Brain microvascular endothelial cell (primary cell): ENCODE measurements at regions not wholly inside any gene's neighbourhood (a gene's known extent, or its start where the extent isn't known, plus 50 kb on each side); places are given as distances from the start of the nearest gene placed in this dataset.
"Not testable (repeated sequence)": the region's sequence is repeated elsewhere in the genome, so short reads cannot be mapped to it uniquely, and the experiment has no call there.

Source experiments
- DNase-seq: peaks from one replicate; pipeline ENCODE4 v3.0.0-alpha.2; 2020
- H3K27ac ChIP-seq: fragments of 250-450 bp; sonication (Bioruptor Pico); 2 replicates; pipeline ENCODE4 v1.5.1; 2020; ENCODE audit warnings: mild to moderate bottlenecking, moderate library complexity
- H3K27me3 ChIP-seq: fragments of 250-450 bp; sonication (Bioruptor Pico); replicated peaks from 2 replicates; pipeline ENCODE4 v1.5.1; 2020; ENCODE audit warnings: mild to moderate bottlenecking
- H3K36me3 ChIP-seq: fragments of 250-450 bp; sonication (Bioruptor Pico); replicated peaks from 2 replicates; pipeline ENCODE4 v1.5.1; 2020; ENCODE audit warnings: mild to moderate bottlenecking
- H3K4me3 ChIP-seq: 2 replicates; pipeline ENCODE4 v1.5.1; 2011; ENCODE audit warnings: low read depth, mild to moderate bottlenecking, control low read depth, low read length, moderate library complexity
- in situ Hi-C: cut with HindIII; loops from 2 replicates; pipeline ENCODE4 v1.10.0; 2017; ENCODE audit warnings: low sequenced_read_pairs, low pct_ligation_motif_present
- TF ChIP-seq, protein P1 (sequence below): IDR thresholded peaks from 2 replicates; pipeline ENCODE4 v1.5.1; 2011; ENCODE audit warnings: low read depth, mild to moderate bottlenecking, moderate library complexity, low read length, control low read depth, inconsistent platforms; ENCODE audit errors: missing control alignments

DNA sequence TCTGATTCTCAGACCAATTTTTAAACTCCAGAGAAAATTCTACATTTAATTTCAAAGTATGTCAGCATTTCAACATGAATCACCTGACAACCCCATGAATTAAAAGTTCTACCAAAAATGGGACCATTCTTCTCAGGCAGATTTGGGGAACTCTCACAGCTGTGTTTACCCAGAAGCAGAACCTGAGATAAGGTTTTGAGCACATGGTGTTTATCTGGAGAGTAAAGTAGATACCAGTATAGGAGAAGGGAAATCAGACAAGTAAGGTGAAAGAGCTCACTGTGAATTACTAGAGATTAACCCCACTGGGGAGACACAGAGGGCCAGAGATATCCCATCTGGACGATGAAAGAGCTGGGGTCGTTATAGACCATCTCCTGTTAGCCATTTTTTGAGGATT lies 729.1 kb downstream of the DNAH5 start:
- in situ Hi-C loops = no loop called here
- DNase-seq = no peak
- Histone ChIP-seq H3K36me3 (no peaks in the 10 kb centered on the region), H3K27me3 (no peaks in the 10 kb centered on the region), H3K4me3 (no peak overlapping the region), H3K27ac (no peak overlapping the region)
- TF ChIP-seq, protein P1, sequence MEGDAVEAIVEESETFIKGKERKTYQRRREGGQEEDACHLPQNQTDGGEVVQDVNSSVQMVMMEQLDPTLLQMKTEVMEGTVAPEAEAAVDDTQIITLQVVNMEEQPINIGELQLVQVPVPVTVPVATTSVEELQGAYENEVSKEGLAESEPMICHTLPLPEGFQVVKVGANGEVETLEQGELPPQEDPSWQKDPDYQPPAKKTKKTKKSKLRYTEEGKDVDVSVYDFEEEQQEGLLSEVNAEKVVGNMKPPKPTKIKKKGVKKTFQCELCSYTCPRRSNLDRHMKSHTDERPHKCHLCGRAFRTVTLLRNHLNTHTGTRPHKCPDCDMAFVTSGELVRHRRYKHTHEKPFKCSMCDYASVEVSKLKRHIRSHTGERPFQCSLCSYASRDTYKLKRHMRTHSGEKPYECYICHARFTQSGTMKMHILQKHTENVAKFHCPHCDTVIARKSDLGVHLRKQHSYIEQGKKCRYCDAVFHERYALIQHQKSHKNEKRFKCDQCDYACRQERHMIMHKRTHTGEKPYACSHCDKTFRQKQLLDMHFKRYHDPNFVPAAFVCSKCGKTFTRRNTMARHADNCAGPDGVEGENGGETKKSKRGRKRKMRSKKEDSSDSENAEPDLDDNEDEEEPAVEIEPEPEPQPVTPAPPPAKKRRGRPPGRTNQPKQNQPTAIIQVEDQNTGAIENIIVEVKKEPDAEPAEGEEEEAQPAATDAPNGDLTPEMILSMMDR = no peak

DNA sequence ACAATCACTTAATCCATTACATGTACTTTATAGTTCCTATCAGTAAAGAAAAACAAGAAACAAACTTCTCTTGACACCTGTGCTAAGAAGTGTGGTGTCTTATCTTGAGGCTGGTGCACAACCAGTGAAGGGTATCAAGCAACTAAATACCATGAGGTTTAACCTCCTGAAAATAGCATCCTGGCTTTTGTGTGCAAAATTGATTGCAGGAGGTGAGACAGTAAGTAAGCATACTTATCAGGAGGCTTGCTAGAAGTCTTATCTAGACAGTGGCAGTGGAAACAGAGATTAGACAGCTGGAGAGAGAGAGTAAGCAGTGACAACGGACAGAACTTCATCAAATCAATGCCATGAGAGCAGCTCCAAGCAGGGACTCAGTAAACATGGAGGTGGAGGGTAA lies 730.3 kb downstream of the DNAH5 start:
- no peak overlapping the region for H3K27ac ChIP-seq
- no peaks in the 10 kb centered on the region for H3K36me3 ChIP-seq
- no peak for DNase-seq
- no peak overlapping the region for H3K4me3 ChIP-seq
- TF ChIP-seq, protein P1 = no peak
- no peaks in the 10 kb centered on the region for H3K27me3 ChIP-seq
- in situ Hi-C loops = no loop called here

DNA sequence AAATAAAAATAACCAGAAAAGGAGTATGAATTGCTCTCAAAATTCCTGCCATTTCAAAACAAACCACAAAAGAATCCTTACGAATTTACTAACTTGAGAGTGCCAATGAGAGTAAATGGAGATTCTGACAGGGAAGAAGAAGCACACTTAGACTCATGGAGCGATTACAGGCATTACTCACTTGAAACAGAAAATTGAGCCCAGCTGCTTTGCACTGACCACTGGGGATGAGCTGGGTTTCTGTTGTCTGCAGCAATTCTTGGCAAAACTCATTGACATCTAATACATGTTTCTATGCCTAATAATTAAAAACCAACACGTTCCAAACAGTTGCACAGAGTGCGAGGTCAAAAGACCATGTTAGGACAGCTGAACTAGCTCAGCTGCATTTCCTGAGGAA lies 731.6 kb downstream of the DNAH5 start:
- no peak overlapping the region for H3K27ac ChIP-seq
- H3K4me3 ChIP-seq = no peak overlapping the region
- DNase-seq = no peak
- no peaks in the 10 kb centered on the region for H3K27me3 ChIP-seq
- TF ChIP-seq, protein P1 = no peak
- in situ Hi-C loops = no loop called here
- no peaks in the 10 kb centered on the region for H3K36me3 ChIP-seq

DNA sequence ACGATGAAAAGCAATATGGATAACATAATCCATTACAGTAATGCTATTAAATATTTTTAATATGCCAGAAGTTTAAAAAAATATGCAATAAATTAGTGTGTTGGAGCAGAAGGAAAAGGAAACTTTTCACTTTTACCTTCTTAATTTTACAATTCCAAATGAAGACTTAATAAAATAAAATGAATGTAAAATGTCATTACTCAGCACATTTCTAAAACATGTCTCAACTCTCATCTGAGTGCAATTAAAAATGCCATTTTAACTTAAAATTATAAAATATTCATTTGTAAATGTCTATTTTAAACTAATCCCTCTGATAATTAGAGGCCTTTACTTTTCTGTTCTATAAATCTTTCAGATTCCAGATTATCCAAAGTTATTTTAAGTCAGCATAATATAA lies 733.4 kb downstream of the DNAH5 start:
- TF ChIP-seq, protein P1 = no peak
- Histone ChIP-seq H3K4me3 (no peak overlapping the region), H3K27ac (no peak overlapping the region), H3K36me3 (no peaks in the 10 kb centered on the region), H3K27me3 (no peaks in the 10 kb centered on the region)
- in situ Hi-C loops = no loop called here
- no peak for DNase-seq

DNA sequence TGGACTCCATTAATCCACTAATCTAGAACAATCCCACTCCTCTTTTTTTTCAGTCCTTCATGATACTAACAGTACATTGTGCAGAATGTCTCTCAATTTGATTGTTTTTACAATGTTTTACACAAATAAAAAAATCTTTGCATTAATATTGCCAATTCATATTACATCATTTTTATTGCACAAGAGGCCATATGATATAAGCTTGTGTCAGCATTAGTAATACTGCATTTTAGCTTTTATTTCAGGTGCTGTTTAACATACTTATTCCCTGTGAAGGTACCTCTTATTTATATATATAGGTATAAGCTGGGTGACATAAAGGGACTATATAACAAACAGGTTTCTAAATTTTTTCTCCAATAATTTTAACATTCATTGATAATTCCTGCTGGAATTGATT lies 737.4 kb downstream of the DNAH5 start:
- H3K27ac ChIP-seq = no peak overlapping the region
- in situ Hi-C loops = no loop called here
- no peak overlapping the region for H3K4me3 ChIP-seq
- H3K27me3 ChIP-seq = no peaks in the 10 kb centered on the region
- no peak for DNase-seq
- TF ChIP-seq, protein P1 = no peak
- no peaks in the 10 kb centered on the region for H3K36me3 ChIP-seq

DNA sequence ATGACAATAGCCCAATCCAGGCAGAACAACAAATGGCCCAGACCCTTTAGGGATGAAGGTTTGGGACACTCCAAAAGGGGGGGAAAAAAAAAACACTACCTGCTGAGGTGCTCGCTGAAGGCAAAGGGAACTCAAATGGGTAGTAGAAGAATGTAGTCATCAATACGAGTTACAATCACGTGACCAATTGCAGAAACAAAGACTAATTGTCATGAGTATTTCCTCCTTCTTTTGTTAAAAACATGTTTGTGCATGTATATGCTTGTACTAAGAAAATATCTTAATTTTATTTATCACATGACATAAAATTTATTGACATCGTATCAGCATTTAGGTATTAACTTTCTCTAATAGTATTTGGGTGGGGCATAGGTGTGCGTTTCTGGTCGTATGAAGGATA lies 743.5 kb downstream of the DNAH5 start:
- Histone ChIP-seq H3K27me3 (no peaks in the 10 kb centered on the region), H3K27ac (no peak overlapping the region), H3K4me3 (no peak overlapping the region), H3K36me3 (no peaks in the 10 kb centered on the region)
- in situ Hi-C loops = no loop called here
- no peak for DNase-seq
- TF ChIP-seq, protein P1 = no peak

DNA sequence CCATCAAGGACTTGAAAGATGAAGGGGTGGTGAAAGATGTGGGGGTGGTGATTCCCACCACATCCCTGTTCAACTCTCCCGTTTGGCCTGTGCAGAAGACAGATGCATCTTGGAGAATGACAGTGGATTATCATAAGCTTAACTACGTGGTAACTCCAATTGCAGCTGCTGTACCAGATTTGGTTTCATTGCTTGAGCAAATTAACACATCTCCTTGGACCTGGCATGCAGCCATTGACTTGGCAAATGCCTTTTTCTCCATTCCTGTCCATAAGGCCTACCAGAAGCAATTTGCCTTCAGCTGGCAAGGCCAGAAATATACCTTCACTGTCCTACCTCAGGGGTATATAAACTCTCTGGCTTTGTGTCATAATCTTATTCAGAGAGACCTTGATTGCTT lies 746.3 kb downstream of the DNAH5 start:
- H3K36me3 ChIP-seq, H3K27me3 ChIP-seq, H3K27ac ChIP-seq, H3K4me3 ChIP-seq, DNase-seq, in situ Hi-C loops: not testable (repeated sequence)
